WTC11 (cell line): ENCODE measurements at regions not wholly inside any gene's neighbourhood (a gene's known extent, or its start where the extent isn't known, plus 50 kb on each side); places are given as distances from the start of the nearest gene placed in this dataset.

Source experiments
- FOXP1 ChIP-seq: sonication (generic); formaldehyde crosslinking; IDR thresholded peaks from 2 replicates; pipeline ENCODE4 v1.8.0; 2022; ENCODE audit warnings: missing genetic modification reagents, mild to moderate bottlenecking, moderate library complexity, borderline replicate concordance
- NFATC4 ChIP-seq: fragments of 250-450 bp; sonication (Bioruptor Pico); IDR thresholded peaks from 2 replicates; pipeline ENCODE4 v1.9.0; 2021; ENCODE audit warnings: mild to moderate bottlenecking
- NFYB ChIP-seq: sonication (generic); formaldehyde crosslinking; conservative IDR thresholded peaks from 2 replicates; pipeline ENCODE4 v1.8.0; 2022; ENCODE audit warnings: low read depth, missing genetic modification reagents
- SP1 ChIP-seq: sonication (generic); formaldehyde crosslinking; conservative IDR thresholded peaks from 2 replicates; pipeline ENCODE4 v1.8.1; 2022; ENCODE audit warnings: missing genetic modification reagents
- TF ChIP-seq, protein P1 (sequence below): fragments of 200-600 bp; IDR thresholded peaks from 2 replicates; pipeline ENCODE4 v1.8.0; 2022; ENCODE audit warnings: antibody characterized with exemption

DNA sequence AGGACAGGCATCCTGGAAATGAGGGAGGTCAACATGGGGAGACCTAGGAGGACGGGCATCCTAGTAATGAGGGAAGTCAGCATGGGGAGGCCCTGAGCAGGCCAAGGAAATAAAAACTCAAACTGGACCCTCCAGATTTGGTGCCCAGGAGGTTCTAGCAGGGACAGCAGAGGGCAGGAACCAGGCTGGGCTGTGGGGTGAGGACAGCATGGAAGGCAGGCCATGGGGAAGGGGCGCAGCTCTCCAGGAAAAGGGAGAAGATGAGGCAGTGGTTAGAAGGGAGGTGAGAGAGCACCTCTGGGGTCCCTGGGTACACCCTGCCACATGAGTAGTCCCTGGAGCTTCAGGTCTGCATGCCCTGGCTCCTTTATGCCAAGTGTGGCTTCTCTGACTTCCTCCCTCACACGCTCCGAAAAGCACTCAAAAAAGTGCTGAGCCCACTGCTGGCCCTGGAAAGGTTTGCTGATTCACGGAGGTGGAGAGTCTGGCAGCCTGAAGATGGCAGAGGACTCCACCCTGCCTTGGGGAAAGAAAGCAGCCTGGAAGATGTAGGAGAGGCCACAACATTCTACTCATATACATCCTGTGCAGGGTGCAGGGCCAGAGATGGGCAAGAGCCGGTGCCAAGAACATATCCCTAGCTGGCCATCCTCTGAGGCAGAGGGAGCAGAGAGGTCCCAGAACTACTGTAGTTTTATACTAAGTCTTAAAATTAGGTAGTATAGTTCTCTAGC lies 154.9 kb downstream of the MRPL14 start:
- no peak for TF ChIP-seq NFATC4 (CRISPR knock-in tag)
- TF ChIP-seq FOXP1, result no peak
- no peak for TF ChIP-seq SP1 (CRISPR knock-in tag)
- TF ChIP-seq, protein P1, sequence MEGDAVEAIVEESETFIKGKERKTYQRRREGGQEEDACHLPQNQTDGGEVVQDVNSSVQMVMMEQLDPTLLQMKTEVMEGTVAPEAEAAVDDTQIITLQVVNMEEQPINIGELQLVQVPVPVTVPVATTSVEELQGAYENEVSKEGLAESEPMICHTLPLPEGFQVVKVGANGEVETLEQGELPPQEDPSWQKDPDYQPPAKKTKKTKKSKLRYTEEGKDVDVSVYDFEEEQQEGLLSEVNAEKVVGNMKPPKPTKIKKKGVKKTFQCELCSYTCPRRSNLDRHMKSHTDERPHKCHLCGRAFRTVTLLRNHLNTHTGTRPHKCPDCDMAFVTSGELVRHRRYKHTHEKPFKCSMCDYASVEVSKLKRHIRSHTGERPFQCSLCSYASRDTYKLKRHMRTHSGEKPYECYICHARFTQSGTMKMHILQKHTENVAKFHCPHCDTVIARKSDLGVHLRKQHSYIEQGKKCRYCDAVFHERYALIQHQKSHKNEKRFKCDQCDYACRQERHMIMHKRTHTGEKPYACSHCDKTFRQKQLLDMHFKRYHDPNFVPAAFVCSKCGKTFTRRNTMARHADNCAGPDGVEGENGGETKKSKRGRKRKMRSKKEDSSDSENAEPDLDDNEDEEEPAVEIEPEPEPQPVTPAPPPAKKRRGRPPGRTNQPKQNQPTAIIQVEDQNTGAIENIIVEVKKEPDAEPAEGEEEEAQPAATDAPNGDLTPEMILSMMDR, result no peak
- TF ChIP-seq NFYB (CRISPR knock-in tag), result no peak
